MM.1S (cell line): ENCODE measurements at regions not wholly inside any gene's neighbourhood (a gene's known extent, or its start where the extent isn't known, plus 50 kb on each side); places are given as distances from the start of the nearest gene placed in this dataset.

Experiments
- DNase-seq: peaks from one replicate; pipeline ENCODE4 v3.0.0-alpha.2; 2015
- H2AFZ ChIP-seq: fragments of 300-600 bp; sonication (generic); 2 replicates; pipeline ENCODE4 v1.6.0; 2016; ENCODE audit warnings: antibody characterized with exemption, low read length
- H3F3A ChIP-seq: fragments of 300-600 bp; sonication (generic); 2 replicates; pipeline ENCODE4 v1.6.1; 2016; ENCODE audit warnings: mild to moderate bottlenecking, antibody characterized with exemption, low read length, moderate library complexity, mixed read lengths; ENCODE audit not compliant: insufficient read depth
- H3K27ac ChIP-seq: fragments of 300-600 bp; sonication (generic); 2 replicates; pipeline ENCODE4 v1.5.1; 2016; ENCODE audit warnings: mild to moderate bottlenecking, low read length
- H3K27me3 ChIP-seq: fragments of 300-600 bp; sonication (generic); replicated peaks from 2 replicates; pipeline ENCODE4 v1.6.0; 2016; ENCODE audit warnings: low read length; ENCODE audit not compliant: insufficient read depth
- H3K36me3 ChIP-seq: fragments of 300-600 bp; sonication (generic); replicated peaks from 2 replicates; pipeline ENCODE4 v1.6.1; 2016; ENCODE audit warnings: mild to moderate bottlenecking, low read length, mixed read lengths; ENCODE audit not compliant: insufficient read depth
- H3K4me1 ChIP-seq: fragments of 300-600 bp; sonication (generic); 2 replicates; pipeline ENCODE4 v1.6.1; 2016; ENCODE audit warnings: low read length, mixed read lengths
- H3K4me2 ChIP-seq: fragments of 300-600 bp; sonication (generic); 2 replicates; pipeline ENCODE4 v1.6.0; 2016; ENCODE audit warnings: low read depth, low read length
- H3K4me3 ChIP-seq: fragments of 300-600 bp; sonication (generic); 2 replicates; pipeline ENCODE4 v1.5.1; 2016; ENCODE audit warnings: low read length, mixed read lengths
- H3K79me2 ChIP-seq: fragments of 300-600 bp; sonication (generic); 2 replicates; pipeline ENCODE4 v1.6.1; 2016; ENCODE audit warnings: mixed run types, low read length, mixed read lengths
- H3K9ac ChIP-seq: fragments of 300-600 bp; sonication (generic); 2 replicates; pipeline ENCODE4 v1.6.1; 2016; ENCODE audit warnings: low read length, mixed read lengths
- H3K9me2 ChIP-seq: fragments of 300-600 bp; sonication (generic); replicated peaks from 2 replicates; pipeline ENCODE4 v1.6.1; 2016; ENCODE audit warnings: mild to moderate bottlenecking, low read length, mixed read lengths; ENCODE audit not compliant: insufficient read depth
- H3K9me3 ChIP-seq: fragments of 300-600 bp; sonication (generic); replicated peaks from 2 replicates; pipeline ENCODE4 v1.6.1; 2016; ENCODE audit warnings: mild to moderate bottlenecking, low read length, mixed read lengths; ENCODE audit not compliant: insufficient read depth
- H4K20me1 ChIP-seq: fragments of 300-600 bp; sonication (generic); 2 replicates; pipeline ENCODE4 v1.6.1; 2016; ENCODE audit warnings: mild to moderate bottlenecking, low read length, moderate library complexity, mixed read lengths; ENCODE audit not compliant: insufficient read depth
- EZH2 ChIP-seq: fragments of 300-600 bp; sonication (generic); optimal IDR thresholded peaks from 2 replicates; pipeline ENCODE3; 2017; ENCODE audit warnings: low read depth, mild to moderate bottlenecking, antibody characterized with exemption, low read length, mixed read lengths
- EZH2phosphoT487 ChIP-seq: fragments of 300-600 bp; sonication (generic); IDR thresholded peaks from 2 replicates; pipeline ENCODE4 v1.6.1; 2018; ENCODE audit warnings: antibody characterized with exemption, low read length
- TF ChIP-seq, protein P1 (sequence below): fragments of 300-600 bp; sonication (generic); IDR thresholded peaks from 2 replicates; pipeline ENCODE4 v1.5.1; 2016; ENCODE audit warnings: antibody characterized with exemption, low read length, mixed read lengths

DNA sequence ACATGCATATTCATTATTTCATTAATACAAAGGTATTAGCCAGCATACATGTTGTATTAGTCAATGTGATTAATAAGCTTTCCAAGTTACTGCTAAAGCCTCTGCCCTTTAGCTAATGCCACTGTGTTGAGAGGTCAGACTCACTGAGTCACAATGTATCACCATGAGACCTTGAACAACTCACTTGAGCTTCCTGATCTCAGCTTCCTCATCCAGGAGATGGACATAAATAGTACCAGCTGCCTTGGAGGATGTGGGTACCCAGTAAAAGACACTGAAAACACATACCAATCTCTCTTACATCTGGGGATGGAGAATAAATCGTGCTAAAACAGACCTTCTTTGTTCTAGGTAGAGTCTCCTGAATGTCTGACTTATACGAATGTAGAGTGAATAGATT lies 224.6 kb downstream of the EPHA4 start:
- Histone ChIP-seq H3K27ac (no peak overlapping the region), H3K27me3 (no peaks in the 10 kb centered on the region), H3K9me2 (no peaks in the 10 kb centered on the region), H3K4me3 (no peak overlapping the region), H3K4me2 (no peak overlapping the region), H3K79me2 (no peaks in the 10 kb centered on the region), H2AFZ (no peak overlapping the region), H3F3A (no peaks in the 10 kb centered on the region), H4K20me1 (no peaks in the 10 kb centered on the region), H3K36me3 (no peaks in the 10 kb centered on the region), H3K9ac (no peak overlapping the region), H3K9me3 (no peaks in the 10 kb centered on the region), H3K4me1 (no peaks in the 10 kb centered on the region)
- no peak for TF ChIP-seq EZH2
- TF ChIP-seq, protein P1, sequence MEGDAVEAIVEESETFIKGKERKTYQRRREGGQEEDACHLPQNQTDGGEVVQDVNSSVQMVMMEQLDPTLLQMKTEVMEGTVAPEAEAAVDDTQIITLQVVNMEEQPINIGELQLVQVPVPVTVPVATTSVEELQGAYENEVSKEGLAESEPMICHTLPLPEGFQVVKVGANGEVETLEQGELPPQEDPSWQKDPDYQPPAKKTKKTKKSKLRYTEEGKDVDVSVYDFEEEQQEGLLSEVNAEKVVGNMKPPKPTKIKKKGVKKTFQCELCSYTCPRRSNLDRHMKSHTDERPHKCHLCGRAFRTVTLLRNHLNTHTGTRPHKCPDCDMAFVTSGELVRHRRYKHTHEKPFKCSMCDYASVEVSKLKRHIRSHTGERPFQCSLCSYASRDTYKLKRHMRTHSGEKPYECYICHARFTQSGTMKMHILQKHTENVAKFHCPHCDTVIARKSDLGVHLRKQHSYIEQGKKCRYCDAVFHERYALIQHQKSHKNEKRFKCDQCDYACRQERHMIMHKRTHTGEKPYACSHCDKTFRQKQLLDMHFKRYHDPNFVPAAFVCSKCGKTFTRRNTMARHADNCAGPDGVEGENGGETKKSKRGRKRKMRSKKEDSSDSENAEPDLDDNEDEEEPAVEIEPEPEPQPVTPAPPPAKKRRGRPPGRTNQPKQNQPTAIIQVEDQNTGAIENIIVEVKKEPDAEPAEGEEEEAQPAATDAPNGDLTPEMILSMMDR = no peak
- no peak for TF ChIP-seq EZH2phosphoT487
- DNase-seq = no peak

DNA sequence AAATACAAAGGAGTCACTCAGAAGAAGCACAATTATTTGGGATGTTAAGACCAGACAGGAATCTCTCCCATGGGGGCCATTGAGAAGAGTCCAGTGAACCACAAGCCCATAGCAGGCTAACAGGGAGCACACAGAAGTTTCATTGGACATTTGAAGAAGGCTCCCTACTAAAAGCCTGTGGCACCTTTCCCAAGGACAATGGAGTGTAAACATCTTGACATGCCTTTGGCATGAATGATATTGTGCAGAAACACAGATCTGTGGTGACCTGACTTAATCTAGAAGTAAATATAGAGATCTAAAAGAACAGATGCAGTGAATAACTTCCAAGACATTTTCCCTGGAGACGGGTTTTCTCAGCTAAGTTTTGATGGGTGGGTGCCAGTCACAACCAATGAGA lies 221.5 kb downstream of the EPHA4 start:
- Histone ChIP-seq H3K9me2 (no peaks in the 10 kb centered on the region), H3K79me2 (no peaks in the 10 kb centered on the region), H3F3A (no peaks in the 10 kb centered on the region), H3K9ac (no peak overlapping the region), H3K4me1 (no peaks in the 10 kb centered on the region), H3K36me3 (no peaks in the 10 kb centered on the region), H4K20me1 (no peaks in the 10 kb centered on the region), H2AFZ (no peak overlapping the region), H3K4me3 (no peak overlapping the region), H3K9me3 (no peaks in the 10 kb centered on the region), H3K27ac (no peak overlapping the region), H3K27me3 (no peaks in the 10 kb centered on the region), H3K4me2 (no peak overlapping the region)
- no peak for TF ChIP-seq EZH2
- no peak for TF ChIP-seq EZH2phosphoT487
- TF ChIP-seq, protein P1 = no peak
- no peak for DNase-seq

DNA sequence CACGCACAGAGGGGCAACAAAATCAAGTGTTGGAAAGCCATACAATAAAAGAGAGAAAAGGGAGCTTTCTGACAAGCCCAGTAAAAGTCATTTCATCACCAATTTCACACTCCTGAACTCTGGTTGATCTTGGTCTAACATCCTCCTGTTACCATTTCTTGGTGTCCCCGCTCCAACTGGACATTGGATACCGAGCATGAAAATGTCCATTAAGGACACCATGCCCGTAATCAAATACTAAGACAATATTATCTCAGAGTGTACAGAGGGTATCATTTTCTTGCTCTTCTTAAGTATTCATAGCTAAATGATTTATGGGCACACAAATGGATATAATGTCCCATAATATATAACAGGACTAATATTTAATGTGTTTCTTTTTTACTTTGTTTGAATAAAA lies 218.9 kb downstream of the EPHA4 start:
- TF ChIP-seq EZH2phosphoT487 = no peak
- TF ChIP-seq, protein P1 = no peak
- no peak for TF ChIP-seq EZH2
- DNase-seq = no peak
- no peaks in the 10 kb centered on the region for H3K79me2 ChIP-seq

More for the DNA sequence above, 218.9 kb downstream of the EPHA4 start:
- Histone ChIP-seq H3K4me2 (no peak overlapping the region), H3K4me1 (no peaks in the 10 kb centered on the region), H3K27me3 (no peaks in the 10 kb centered on the region), H3K27ac (no peak overlapping the region), H3K9ac (no peak overlapping the region), H3K9me3 (no peaks in the 10 kb centered on the region), H3K9me2 (no peaks in the 10 kb centered on the region), H4K20me1 (no peaks in the 10 kb centered on the region), H3K36me3 (no peaks in the 10 kb centered on the region), H2AFZ (no peak overlapping the region), H3K4me3 (no peak overlapping the region), H3F3A (no peaks in the 10 kb centered on the region)
